ENCODE measurements at regions not wholly inside any gene's neighbourhood (a gene's known extent, or its start where the extent isn't known, plus 50 kb on each side); places are given as distances from the start of the nearest gene placed in this dataset.

GRCh38 chr6:44540881-44541280, 153.4 kb downstream of the CDC5L start:
- H3K27me3 ChIP-seq, result no peaks in the 10 kb centered on the region
- no peaks in the 10 kb centered on the region for H3K9me3 ChIP-seq
- no peaks in the 10 kb centered on the region for H3K4me1 ChIP-seq
- intact Hi-C loops (cut with DNase I), result no loop called here
- TF ChIP-seq CTCF (IDR thresholded peaks at IDR 0.05) (no peak), POLR2A (IDR thresholded peaks at IDR 0.05) (no peak), POLR2AphosphoS5 (IDR thresholded peaks at IDR 0.05; ENCODE audit: insufficient read depth in 1 of 2, low read depth in 1 of 2) (no peak)
- H3K36me3 ChIP-seq, result no peaks in the 10 kb centered on the region
- no peak overlapping the region for H3K4me3 ChIP-seq
- peak; percentile 34 to 55 for DNase-seq (ENCODE audit: extremely low spot score in 2 of 2)
- H3K27ac ChIP-seq, result no peak overlapping the region

- DNase-seq (ENCODE audit: extremely low spot score in 2 of 2), result peak in 1 of 2 donors; percentile 46
- Histone ChIP-seq H3K4me1 (no peaks in the 10 kb centered on the region), H3K4me3 (no peak overlapping the region), H3K27ac (no peak overlapping the region), H3K9me3 (no peaks in the 10 kb centered on the region), H3K36me3 (no peaks in the 10 kb centered on the region), H3K27me3 (no peaks in the 10 kb centered on the region)
- intact Hi-C loops (cut with DNase I), result no loop called here
- TF ChIP-seq POLR2A (IDR thresholded peaks at IDR 0.05) (no peak), CTCF (IDR thresholded peaks at IDR 0.05) (no peak), POLR2AphosphoS5 (IDR thresholded peaks at IDR 0.05; ENCODE audit: insufficient read depth in 1 of 2, low read depth in 1 of 2) (no peak)
These were observed 155.1 kb downstream of the CDC5L start for GRCh38 chr6:44542401-44543116.

- H3K27ac ChIP-seq, result no peak overlapping the region
- no peak overlapping the region for H3K4me3 ChIP-seq
- H3K9me3 ChIP-seq, result no peaks in the 10 kb centered on the region
- H3K36me3 ChIP-seq, result no peaks in the 10 kb centered on the region
- DNase-seq (ENCODE audit: extremely low spot score in 2 of 2), result no peak
- no peaks in the 10 kb centered on the region for H3K4me1 ChIP-seq
- intact Hi-C loops (cut with DNase I), result no loop called here
- TF ChIP-seq POLR2A (IDR thresholded peaks at IDR 0.05), result no peak
- TF ChIP-seq CTCF (IDR thresholded peaks at IDR 0.05), result no peak
- TF ChIP-seq POLR2AphosphoS5 (IDR thresholded peaks at IDR 0.05; ENCODE audit: insufficient read depth in 1 of 2, low read depth in 1 of 2), result no peak
- no peaks in the 10 kb centered on the region for H3K27me3 ChIP-seq
These were observed 156.2 kb downstream of the CDC5L start for GRCh38 chr6:44543664-44544063.

GRCh38 chr6:44545224-44545623, 157.7 kb downstream of the CDC5L start:
- intact Hi-C loops (cut with DNase I), result no loop called here

More at GRCh38 chr6:44545224-44545623, 157.7 kb downstream of the CDC5L start:
- Histone ChIP-seq H3K4me3 (no peak overlapping the region), H3K27ac (no peak overlapping the region), H3K4me1 (no peaks in the 10 kb centered on the region), H3K27me3 (no peaks in the 10 kb centered on the region), H3K36me3 (no peaks in the 10 kb centered on the region), H3K9me3 (no peaks in the 10 kb centered on the region)
- TF ChIP-seq POLR2A (IDR thresholded peaks at IDR 0.05) (no peak), POLR2AphosphoS5 (IDR thresholded peaks at IDR 0.05; ENCODE audit: insufficient read depth in 1 of 2, low read depth in 1 of 2) (no peak), CTCF (IDR thresholded peaks at IDR 0.05) (no peak)
- DNase-seq (ENCODE audit: extremely low spot score in 2 of 2), result no peak

Data from vagina (tissue), 2 donors.